Small intestine (tissue), 7 donors: ENCODE measurements at regions not wholly inside any gene's neighbourhood (a gene's known extent, or its start where the extent isn't known, plus 50 kb on each side); places are given as distances from the start of the nearest gene placed in this dataset.

Experiments used
- DNase-seq, 2 donors: peaks; one replicate each; pipeline versions ENCODE4 v3.0.0 to v3.0.0-alpha.2; 2013
- FAIRE-seq: peaks from 2 replicates; lab custom pipeline; 2012; peaks lifted over from hg19 to GRCh38; lab: Jason Lieb, UNC
- H3K27ac ChIP-seq, 3 donors: one replicate each; pipeline ENCODE4 v1.5.1; 2013; ENCODE audit warnings: low read length in 2 of 3, mild to moderate bottlenecking in 2 of 3, control low read depth in 1 of 3, inconsistent platforms in 1 of 3, low read depth in 1 of 3, moderate library complexity in 1 of 3
- H3K27me3 ChIP-seq, 3 donors: one replicate each; pipeline ENCODE4 v1.6.1; 2013; ENCODE audit warnings: low read length in 3 of 3, inconsistent platforms in 1 of 3; ENCODE audit not compliant: control insufficient read depth in 3 of 3, insufficient read depth in 3 of 3
- H3K36me3 ChIP-seq, 3 donors: one replicate each; pipeline ENCODE4 v1.6.1; 2013; ENCODE audit warnings: low read length in 3 of 3, inconsistent platforms in 1 of 3, low read depth in 1 of 3, mild to moderate bottlenecking in 1 of 3, moderate library complexity in 1 of 3; ENCODE audit not compliant: control insufficient read depth in 3 of 3, insufficient read depth in 2 of 3
- H3K4me1 ChIP-seq, 3 donors: one replicate each; pipeline ENCODE4 v1.6.1; 2013; ENCODE audit warnings: low read length in 2 of 3, inconsistent platforms in 1 of 3, low read depth in 1 of 3, mild to moderate bottlenecking in 1 of 3, moderate library complexity in 1 of 3; ENCODE audit not compliant: control insufficient read depth in 3 of 3, insufficient read depth in 2 of 3
- H3K4me3 ChIP-seq, 3 donors: one replicate each; pipeline ENCODE4 v1.5.1; 2013; ENCODE audit warnings: low read length in 3 of 3, control low read depth in 1 of 3, inconsistent platforms in 1 of 3, low read depth in 1 of 3, mild to moderate bottlenecking in 1 of 3, moderate library complexity in 1 of 3
- H3K9me3 ChIP-seq, 2 donors: one replicate each; pipeline ENCODE4 v1.6.1; 2013; ENCODE audit warnings: low read depth in 1 of 2, low read length in 1 of 2; ENCODE audit not compliant: control insufficient read depth in 2 of 2, insufficient read depth in 1 of 2
- whole genome bisulfite sequencing, 3 donors: extraction: QIAGEN DNeasy Blood & Tissue Kit; methylation state at CpG; one replicate each; pipeline ENCODE4 v1.1.7; 2013; 5-methylcytosine and 5-hydroxymethylcytosine counted together
- donor health status: healthy with polysubstance abuse.
- donor health status: control.
- donor health status: control.
- donor health status: Bipolar disorder and iron deficiency.
- donor health status: healthy.

- Histone ChIP-seq H3K27ac (no peak overlapping the region), H3K36me3 (no peaks in the 10 kb centered on the region), H3K4me1 (no peaks in the 10 kb centered on the region), H3K9me3 (no peaks in the 10 kb centered on the region), H3K4me3 (no peak overlapping the region), H3K27me3 (no peaks in the 10 kb centered on the region)
- WGBS, 3 donors = 80 to 88% (median 86%) methylated on average over 5 of the region's 5 CpGs
- FAIRE-seq (no peak), DNase-seq (no peak)
Measured at GRCh38 chr2:6343076-6343475, 522.6 kb downstream of the CMPK2 start.

GRCh38 chr2:6352247-6352646 lies 513.5 kb downstream of the CMPK2 start:
- DNase-seq (no peak), FAIRE-seq (no peak)
- no peak overlapping the region for H3K27ac ChIP-seq
- no peaks in the 10 kb centered on the region for H3K27me3 ChIP-seq
- H3K4me1 ChIP-seq = peaks cover 0 to 2% (median 0%) of the 10 kb centered on the region in 3 donors
- 60 to 82% (median 82%) methylated on average over 5 of the region's 5 CpGs for WGBS, 3 donors
- no peaks in the 10 kb centered on the region for H3K36me3 ChIP-seq
- H3K9me3 ChIP-seq = no peaks in the 10 kb centered on the region
- H3K4me3 ChIP-seq = no peak overlapping the region

- 33 to 48% (median 38%) methylated on average over 8 of the region's 8 CpGs for WGBS, 3 donors
- no peaks in the 10 kb centered on the region for H3K36me3 ChIP-seq
- no peak overlapping the region for H3K27ac ChIP-seq
- no peaks in the 10 kb centered on the region for H3K27me3 ChIP-seq
- peaks cover 0 to 2% (median 0%) of the 10 kb centered on the region in 3 donors for H3K4me1 ChIP-seq
- no peak overlapping the region for H3K4me3 ChIP-seq
- peak; percentile 64 to 77 for DNase-seq
- no peaks in the 10 kb centered on the region for H3K9me3 ChIP-seq
- FAIRE-seq = no peak
Measured at GRCh38 chr2:6352906-6353515, 512.7 kb downstream of the CMPK2 start.

- WGBS, 3 donors = 83 to 94% (median 90%) methylated on average over 4 of the region's 4 CpGs
- H3K36me3 ChIP-seq = no peaks in the 10 kb centered on the region
- H3K27ac ChIP-seq = no peak overlapping the region
- H3K4me1 ChIP-seq = peaks cover 0 to 2% (median 0%) of the 10 kb centered on the region in 3 donors
- FAIRE-seq (no peak), DNase-seq (no peak)
- H3K4me3 ChIP-seq = no peak overlapping the region
- no peaks in the 10 kb centered on the region for H3K27me3 ChIP-seq
- no peaks in the 10 kb centered on the region for H3K9me3 ChIP-seq
Measured at GRCh38 chr2:6353669-6354068, 512.0 kb downstream of the CMPK2 start.

GRCh38 chr2:6354546-6354945 lies 511.2 kb downstream of the CMPK2 start:
- 81 to 90% (median 85%) methylated on average over 2 of the region's 2 CpGs for WGBS, 3 donors
- no peak for DNase-seq
- Histone ChIP-seq H3K4me1 (peaks cover 0 to 2% (median 0%) of the 10 kb centered on the region in 3 donors), H3K27me3 (no peaks in the 10 kb centered on the region), H3K9me3 (no peaks in the 10 kb centered on the region), H3K27ac (no peak overlapping the region), H3K4me3 (no peak overlapping the region), H3K36me3 (no peaks in the 10 kb centered on the region)
- FAIRE-seq = no peak

GRCh38 chr2:6355886-6356761 lies 509.6 kb downstream of the CMPK2 start:
- no peaks in the 10 kb centered on the region for H3K9me3 ChIP-seq
- H3K4me1 ChIP-seq = peaks cover 0 to 2% (median 0%) of the 10 kb centered on the region in 3 donors
- H3K36me3 ChIP-seq = no peaks in the 10 kb centered on the region
- H3K4me3 ChIP-seq = no peak overlapping the region
- WGBS, 3 donors = 75 to 82% (median 78%) methylated on average over 6 of the region's 6 CpGs
- no peaks in the 10 kb centered on the region for H3K27me3 ChIP-seq
- H3K27ac ChIP-seq = no peak overlapping the region
- DNase-seq = no peak
- FAIRE-seq = no peak

GRCh38 chr2:6358546-6358945 lies 507.2 kb downstream of the CMPK2 start:
- H3K9me3 ChIP-seq = no peaks in the 10 kb centered on the region
- no peaks in the 10 kb centered on the region for H3K27me3 ChIP-seq
- H3K4me1 ChIP-seq = no peaks in the 10 kb centered on the region
- DNase-seq (peak in 1 of 2 donors; percentile 49), FAIRE-seq (no peak)
- H3K4me3 ChIP-seq = no peak overlapping the region
- H3K36me3 ChIP-seq = no peaks in the 10 kb centered on the region
- 20 to 52% (median 33%) methylated on average over 5 of the region's 5 CpGs for WGBS, 3 donors
- H3K27ac ChIP-seq = no peak overlapping the region

GRCh38 chr2:6358985-6359384 lies 506.7 kb downstream of the CMPK2 start:
- no peaks in the 10 kb centered on the region for H3K27me3 ChIP-seq
- H3K36me3 ChIP-seq = no peaks in the 10 kb centered on the region
- no peaks in the 10 kb centered on the region for H3K4me1 ChIP-seq
- DNase-seq (no peak), FAIRE-seq (no peak)
- 83 to 88% (median 86%) methylated on average over 5 of the region's 5 CpGs for WGBS, 3 donors
- no peaks in the 10 kb centered on the region for H3K9me3 ChIP-seq
- no peak overlapping the region for H3K27ac ChIP-seq
- H3K4me3 ChIP-seq = no peak overlapping the region
